ENCODE measurements at regions not wholly inside any gene's neighbourhood (a gene's known extent, or its start where the extent isn't known, plus 50 kb on each side); places are given as distances from the start of the nearest gene placed in this dataset.
A peak's percentile ranks its signal among the peaks of the same experiment; 100 is the strongest.

DNA sequence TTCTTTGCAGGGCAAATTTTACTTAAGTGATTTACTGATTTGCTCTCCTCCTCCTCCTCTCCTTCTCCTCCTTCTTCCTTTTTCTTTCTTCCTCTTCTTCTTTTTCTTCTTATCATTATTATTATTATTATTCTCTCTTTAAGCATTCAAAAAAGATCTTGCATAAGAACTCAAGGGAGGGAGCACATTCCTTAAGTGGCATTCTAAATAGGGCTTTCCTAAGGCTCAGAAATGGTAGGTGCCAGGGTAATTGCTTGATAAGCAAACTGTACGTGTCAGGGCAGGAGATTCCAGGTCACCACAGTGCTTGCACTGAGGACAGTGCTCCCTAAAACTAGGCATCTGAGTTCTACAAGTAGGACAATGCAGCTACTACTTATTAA lies 92.4 kb downstream of the SPTSSA start:
- CTCF ChIA-PET: interaction anchor here (1.0 kb wide), 1 partner anchor 47 kb away, joined by 3 read pairs; no protein-coding TSS in a partner anchor
- TF ChIP-seq, protein P1, sequence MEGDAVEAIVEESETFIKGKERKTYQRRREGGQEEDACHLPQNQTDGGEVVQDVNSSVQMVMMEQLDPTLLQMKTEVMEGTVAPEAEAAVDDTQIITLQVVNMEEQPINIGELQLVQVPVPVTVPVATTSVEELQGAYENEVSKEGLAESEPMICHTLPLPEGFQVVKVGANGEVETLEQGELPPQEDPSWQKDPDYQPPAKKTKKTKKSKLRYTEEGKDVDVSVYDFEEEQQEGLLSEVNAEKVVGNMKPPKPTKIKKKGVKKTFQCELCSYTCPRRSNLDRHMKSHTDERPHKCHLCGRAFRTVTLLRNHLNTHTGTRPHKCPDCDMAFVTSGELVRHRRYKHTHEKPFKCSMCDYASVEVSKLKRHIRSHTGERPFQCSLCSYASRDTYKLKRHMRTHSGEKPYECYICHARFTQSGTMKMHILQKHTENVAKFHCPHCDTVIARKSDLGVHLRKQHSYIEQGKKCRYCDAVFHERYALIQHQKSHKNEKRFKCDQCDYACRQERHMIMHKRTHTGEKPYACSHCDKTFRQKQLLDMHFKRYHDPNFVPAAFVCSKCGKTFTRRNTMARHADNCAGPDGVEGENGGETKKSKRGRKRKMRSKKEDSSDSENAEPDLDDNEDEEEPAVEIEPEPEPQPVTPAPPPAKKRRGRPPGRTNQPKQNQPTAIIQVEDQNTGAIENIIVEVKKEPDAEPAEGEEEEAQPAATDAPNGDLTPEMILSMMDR (IDR thresholded peaks at IDR 0.05; ENCODE audit: control extremely low read depth, extremely low read depth, low read depth, missing control alignments): no peak
- POLR2A ChIA-PET: no interaction called here

DNA sequence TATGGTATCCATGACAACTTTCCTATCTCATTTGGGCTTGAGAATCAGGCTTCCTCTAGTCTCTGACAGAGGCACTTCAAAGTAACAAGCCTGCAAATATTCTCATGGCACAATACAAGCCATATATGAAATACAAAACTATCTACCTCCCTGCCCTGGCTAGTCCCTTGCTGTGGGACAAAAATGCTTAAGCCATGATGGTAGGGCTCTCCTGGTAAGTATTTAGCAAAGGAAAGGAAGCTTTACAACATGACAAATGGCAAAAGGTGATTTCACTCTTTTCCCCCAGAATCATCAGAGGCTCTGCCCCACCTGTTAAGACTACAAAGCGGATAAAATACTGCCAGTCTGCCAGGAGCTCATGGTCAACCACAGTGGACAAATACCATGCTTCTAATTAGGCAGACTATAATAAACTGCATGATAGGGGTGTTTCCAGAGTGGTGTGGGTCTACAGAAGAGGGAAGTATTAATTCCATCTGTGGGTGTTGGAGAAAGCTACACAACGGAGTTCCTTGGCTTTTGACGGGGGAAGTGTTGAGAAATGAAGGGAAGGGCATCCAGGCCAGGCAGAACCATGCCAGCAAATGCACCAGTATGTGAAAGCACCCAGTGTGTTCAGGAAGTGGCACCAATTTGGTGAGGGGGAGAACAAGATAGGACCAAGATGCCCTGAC lies 92.9 kb downstream of the SPTSSA start:
- DNase-seq (ENCODE audit: extremely low spot score): no peak
- ChIA-PET CTCF (interaction anchor here (1.0 kb wide), 1 partner anchor 46 kb away, joined by 3 read pairs; no protein-coding TSS in a partner anchor), POLR2A (no interaction called here)
- TF ChIP-seq, protein P1 (IDR thresholded peaks at IDR 0.05; ENCODE audit: control extremely low read depth, extremely low read depth, low read depth, missing control alignments): no peak

More for the DNA sequence above, 92.4 kb downstream of the SPTSSA start:
- DNase-seq (ENCODE audit: extremely low spot score): no peak

GRCh38 chr14:34368115-34368970 lies 93.7 kb downstream of the SPTSSA start:
- DNase-seq (ENCODE audit: extremely low spot score): no peak
- TF ChIP-seq, protein P1 (IDR thresholded peaks at IDR 0.05; ENCODE audit: control extremely low read depth, extremely low read depth, low read depth, missing control alignments): no peak
- ChIA-PET CTCF (no interaction called here), POLR2A (no interaction called here)

DNA sequence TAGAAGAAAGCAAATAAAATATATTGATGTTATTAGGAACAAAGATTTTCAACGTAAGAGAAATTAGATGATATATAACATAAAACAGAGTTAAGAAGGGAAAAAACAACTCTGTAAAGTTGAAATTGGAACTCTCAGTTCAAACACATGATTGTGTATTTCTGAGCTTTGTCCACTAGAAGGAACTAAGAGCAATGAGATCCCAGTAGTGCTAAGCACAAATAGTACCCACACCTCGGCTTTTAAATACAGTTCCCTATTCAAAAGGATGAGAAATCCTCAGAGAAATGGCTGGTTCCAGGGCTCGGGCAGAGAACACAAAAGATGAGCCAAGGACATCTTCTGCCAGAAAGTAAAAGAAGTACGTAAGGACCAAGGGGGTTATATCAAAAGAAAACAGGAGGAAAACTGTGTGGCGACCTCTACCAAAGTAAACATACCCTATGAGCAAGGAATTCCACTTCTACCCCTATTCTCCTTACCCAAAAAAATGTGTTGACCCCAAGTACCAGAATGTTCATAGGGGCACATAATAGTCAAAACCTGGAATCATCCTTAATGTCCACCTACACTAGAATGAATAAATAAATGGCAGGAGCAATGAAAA lies 96.6 kb downstream of the SPTSSA start:
- ChIA-PET CTCF (interaction anchor here (0.7 to 3.2 kb wide), 7 partner anchors 8 to 34 kb away, joined by 3 to 11 read pairs (median 3); no protein-coding TSS in a partner anchor), POLR2A (no interaction called here)
- no peak for DNase-seq (ENCODE audit: extremely low spot score)
- TF ChIP-seq, protein P1 (IDR thresholded peaks at IDR 0.05; ENCODE audit: control extremely low read depth, extremely low read depth, low read depth, missing control alignments): peak; percentile 8

DNA sequence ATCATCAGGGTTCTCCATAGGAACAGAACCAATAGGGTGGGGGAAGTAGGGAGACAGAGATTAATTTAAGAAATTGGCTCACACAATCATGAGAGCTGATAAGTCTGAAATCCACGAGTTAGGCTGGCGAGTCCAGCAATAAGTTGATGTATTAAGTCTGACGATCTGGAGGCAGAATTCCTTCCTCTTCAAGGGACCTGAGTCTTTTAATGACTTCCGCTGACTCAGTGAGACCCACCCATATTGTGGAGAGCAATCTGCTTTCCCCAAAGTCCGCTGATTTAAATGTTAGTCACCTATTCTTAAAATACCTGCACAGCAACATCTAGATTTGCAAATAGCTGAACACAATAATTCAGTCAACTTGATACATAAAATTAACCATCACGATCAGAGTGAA lies 97.8 kb downstream of the SPTSSA start:
- ChIA-PET POLR2A (no interaction called here), CTCF (interaction anchor here (0.7 to 3.2 kb wide), 6 partner anchors 9 to 42 kb away, joined by 3 to 11 read pairs (median 3); no protein-coding TSS in a partner anchor)
- DNase-seq (ENCODE audit: extremely low spot score): no peak
- TF ChIP-seq, protein P1 (IDR thresholded peaks at IDR 0.05; ENCODE audit: control extremely low read depth, extremely low read depth, low read depth, missing control alignments): no peak

DNA sequence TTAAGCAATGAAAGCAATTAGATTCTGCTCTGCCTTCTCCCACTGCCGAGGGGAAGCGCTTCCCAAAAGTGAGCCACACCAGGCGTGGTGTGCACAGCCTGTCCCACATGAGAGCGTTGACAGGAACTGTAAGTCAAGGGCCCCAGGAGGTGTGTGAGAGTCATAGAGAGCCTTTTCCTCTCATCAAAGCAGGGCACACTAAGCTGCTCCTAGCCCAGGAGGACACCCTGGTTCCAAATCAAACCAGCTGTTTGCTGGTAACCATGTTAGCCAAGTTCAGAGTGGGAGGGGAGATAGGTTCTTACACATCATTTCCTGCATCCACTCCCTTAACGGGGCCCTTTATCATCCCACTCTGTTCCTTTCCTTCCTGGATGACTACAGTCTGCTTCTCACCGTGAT lies 98.3 kb downstream of the SPTSSA start:
- DNase-seq (ENCODE audit: extremely low spot score): no peak
- TF ChIP-seq, protein P1 (IDR thresholded peaks at IDR 0.05; ENCODE audit: control extremely low read depth, extremely low read depth, low read depth, missing control alignments): no peak
- ChIA-PET POLR2A (no interaction called here), CTCF (interaction anchor here (0.7 to 4.1 kb wide), 5 partner anchors 10 to 42 kb away, joined by 3 to 11 read pairs (median 4); no protein-coding TSS in a partner anchor)
